Mammary epithelial cell (primary cell): ENCODE measurements at regions not wholly inside any gene's neighbourhood (a gene's known extent, or its start where the extent isn't known, plus 50 kb on each side); places are given as distances from the start of the nearest gene placed in this dataset.

ENCODE experiments used
- CTCF ChIP-seq, 2 donors: IDR thresholded peaks in 1 of 2; conservative IDR thresholded peaks in 1 of 2; 2 replicates each; pipeline ENCODE4 v1.5.1; 2011 to 2012; ENCODE audit warnings: inconsistent platforms in 2 of 2, low read length in 2 of 2, mild to moderate bottlenecking in 2 of 2, control low read depth in 1 of 2, low read depth in 1 of 2; ENCODE audit not compliant: insufficient read depth in 1 of 2; ENCODE audit errors: extremely low read depth in 1 of 2
- EZH2 ChIP-seq: IDR thresholded peaks from 2 replicates; pipeline ENCODE4 v1.6.1; 2012; ENCODE audit warnings: low read length, inconsistent platforms, borderline replicate concordance

GRCh38 chr5:74477761-74478160 is 162.8 kb downstream of the ENC1 start:
- TF ChIP-seq CTCF (conservative IDR thresholded peaks at IDR 0.05 in 1 of 2, IDR thresholded peaks at IDR 0.05 in 1 of 2; ENCODE audit: extremely low read depth in 1 of 2, insufficient read depth in 1 of 2, low read depth in 1 of 2, low read length in 2 of 2): no peak
- TF ChIP-seq EZH2: no peak
